GM12872 (cell line): ENCODE measurements at regions not wholly inside any gene's neighbourhood (a gene's known extent, or its start where the extent isn't known, plus 50 kb on each side); places are given as distances from the start of the nearest gene placed in this dataset.

Experiments
- CTCF ChIP-seq: IDR thresholded peaks from 3 replicates; pipeline ENCODE4 v1.5.1; 2011; ENCODE audit warnings: low read depth, mild to moderate bottlenecking, low read length, moderate library complexity; ENCODE audit not compliant: insufficient read depth

- no peak for TF ChIP-seq CTCF
Observed at GRCh38 chr1:200281201-200281835, 128.5 kb downstream of the ZNF281 start.

GRCh38 chr1:200279810-200280411, 129.9 kb downstream of the ZNF281 start:
- peak; percentile 79 for TF ChIP-seq CTCF

- no peak for TF ChIP-seq CTCF
Observed at GRCh38 chr1:200275816-200276453, 133.9 kb downstream of the ZNF281 start.

GRCh38 chr1:200275415-200275814, 134.4 kb downstream of the ZNF281 start:
- no peak for TF ChIP-seq CTCF

GRCh38 chr1:200274116-200274515, 135.7 kb downstream of the ZNF281 start:
- TF ChIP-seq CTCF = no peak

- no peak for TF ChIP-seq CTCF
Observed at GRCh38 chr1:200272481-200273068, 137.3 kb downstream of the ZNF281 start.

- no peak for TF ChIP-seq CTCF
Observed at GRCh38 chr1:200269256-200269655, 140.6 kb downstream of the ZNF281 start.
